ENCODE measurements at regions not wholly inside any gene's neighbourhood (a gene's known extent, or its start where the extent isn't known, plus 50 kb on each side); places are given as distances from the start of the nearest gene placed in this dataset.
"Not testable (repeated sequence)": the region's sequence is repeated elsewhere in the genome, so short reads cannot be mapped to it uniquely, and the experiment has no call there.

DNA sequence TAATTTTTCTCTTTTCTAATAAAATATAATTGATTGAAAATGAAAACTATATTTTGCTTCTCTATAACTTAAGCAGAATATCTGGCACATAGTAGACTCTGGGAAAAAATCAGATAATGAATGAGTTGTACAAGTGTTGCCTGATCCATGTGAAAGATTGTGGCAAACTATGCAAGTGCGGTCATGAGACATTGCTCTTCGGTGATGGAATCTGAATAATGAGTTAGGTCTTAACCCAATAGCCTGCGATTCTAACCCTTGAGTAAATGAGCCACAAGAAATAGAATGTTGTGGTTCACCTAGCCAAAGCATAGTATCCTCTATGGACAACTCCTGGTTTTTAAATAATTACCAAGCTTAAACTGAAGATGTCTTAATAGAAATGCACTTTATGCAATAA, 333.7 kb upstream of the LUZP2 start:
- DNase-seq (ENCODE audit: low read depth in 2 of 2): no peak

GRCh38 chr11:24163841-24164240, 333.0 kb upstream of the LUZP2 start:
- DNase-seq (ENCODE audit: low read depth in 2 of 2): no peak

DNA sequence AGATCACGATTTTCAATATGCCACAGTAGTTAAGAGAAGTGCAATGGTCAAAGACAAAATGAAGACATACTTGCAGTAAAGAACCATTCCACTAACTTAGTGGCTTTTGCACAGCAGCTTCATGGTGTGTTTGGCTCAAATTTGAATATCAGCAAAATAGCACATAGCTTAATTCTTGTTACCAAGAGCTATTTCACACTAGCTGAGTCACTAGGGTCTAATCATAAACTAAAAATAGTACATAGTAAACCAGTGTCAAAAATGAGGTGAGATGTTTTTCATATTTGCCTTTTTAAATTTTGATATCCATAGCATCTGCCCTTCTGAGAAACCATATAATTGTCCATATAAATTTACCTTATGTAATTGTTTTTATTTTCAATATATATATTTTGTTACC, 325.0 kb upstream of the LUZP2 start:
- no peak for DNase-seq (ENCODE audit: low read depth in 2 of 2)

- no peak for DNase-seq (ENCODE audit: low read depth in 2 of 2)
These were observed 315.3 kb upstream of the LUZP2 start for GRCh38 chr11:24181395-24182047.

DNA sequence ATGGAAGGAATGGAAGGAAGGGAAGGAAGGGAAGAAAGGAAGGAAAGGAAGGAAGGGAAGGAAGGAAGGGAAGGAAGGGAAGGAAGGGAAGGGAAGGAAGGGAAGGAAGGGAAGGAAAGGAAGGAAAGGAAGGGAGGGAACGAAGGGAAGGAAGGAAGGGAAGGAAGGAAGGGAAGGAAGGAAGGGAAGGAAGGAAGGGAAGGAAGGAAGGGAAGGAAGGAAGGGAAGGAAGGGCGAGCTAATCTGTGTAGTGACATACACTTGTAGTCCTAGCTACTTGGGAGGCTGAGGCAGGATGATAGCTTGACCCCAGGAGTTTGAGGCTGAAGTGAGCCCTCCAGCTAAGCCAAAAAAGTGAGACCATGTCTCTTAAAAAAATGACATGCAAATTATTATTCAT, 311.3 kb upstream of the LUZP2 start:
- DNase-seq (ENCODE audit: low read depth in 2 of 2): not testable (repeated sequence)

GRCh38 chr11:24196733-24197132, 300.1 kb upstream of the LUZP2 start:
- no peak for DNase-seq (ENCODE audit: low read depth in 2 of 2)

DNA sequence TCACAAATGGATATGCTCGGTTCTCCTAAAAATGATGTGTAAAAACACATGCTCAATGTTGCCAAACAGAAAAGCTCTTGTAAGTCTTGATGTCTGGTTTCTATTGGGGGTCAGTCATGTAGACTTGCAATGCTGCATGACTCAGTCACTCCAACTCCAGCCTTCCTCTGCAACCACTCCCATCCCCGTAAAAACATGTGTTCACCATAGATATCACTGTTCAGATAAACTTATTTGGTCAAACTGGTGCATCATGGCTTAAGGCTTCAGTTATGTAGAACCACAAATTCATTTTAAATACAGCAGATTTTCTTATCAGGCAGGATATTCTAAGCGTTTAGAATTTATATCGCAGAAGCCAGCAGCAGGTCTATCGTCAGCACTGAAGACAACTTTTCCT, 298.4 kb upstream of the LUZP2 start:
- DNase-seq (ENCODE audit: low read depth in 2 of 2): no peak

- no peak for DNase-seq (ENCODE audit: low read depth in 2 of 2)
These were observed 297.4 kb upstream of the LUZP2 start for GRCh38 chr11:24199461-24199860.

- DNase-seq (ENCODE audit: low read depth in 2 of 2): no peak
These were observed 290.8 kb upstream of the LUZP2 start for GRCh38 chr11:24206030-24206429.

DNA sequence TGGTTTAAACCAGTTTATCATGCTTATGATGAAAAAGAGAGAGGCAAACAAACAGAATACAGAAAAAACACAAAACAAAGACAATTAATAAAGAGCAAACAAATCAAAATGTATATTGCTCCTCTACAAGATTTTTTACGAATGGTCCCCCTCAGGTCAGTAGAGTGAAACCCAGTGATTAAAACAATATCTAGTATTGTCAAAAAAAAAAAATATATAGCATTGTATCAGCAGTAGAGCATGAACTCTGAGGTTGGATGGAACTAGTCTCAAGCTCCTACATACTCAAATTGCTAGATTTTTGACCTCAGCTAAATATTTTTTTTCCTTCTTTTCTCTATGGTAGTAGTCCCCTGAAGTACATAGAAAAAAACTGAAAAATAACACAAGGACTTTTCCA, 290.3 kb upstream of the LUZP2 start:
- no peak for DNase-seq (ENCODE audit: low read depth in 2 of 2)

DNA sequence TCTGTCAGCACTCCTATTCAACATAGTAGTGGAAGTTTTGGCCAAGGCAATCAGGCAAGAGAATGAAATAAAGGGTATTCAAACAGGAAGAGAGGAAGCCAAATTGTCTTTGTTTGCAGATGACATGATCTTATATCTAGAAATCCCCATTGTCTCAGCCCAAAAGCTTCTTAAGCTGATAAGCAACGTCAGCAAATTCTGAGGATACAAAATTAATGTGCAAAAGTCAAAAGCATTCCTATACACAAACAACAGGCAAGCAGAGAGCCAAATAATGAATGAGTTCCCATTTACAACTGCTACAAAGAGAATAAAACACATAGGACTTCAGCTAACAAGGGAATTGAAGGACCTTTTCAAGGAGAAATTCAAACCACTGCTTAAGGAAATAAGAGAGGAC, 280.4 kb upstream of the LUZP2 start:
- DNase-seq (ENCODE audit: low read depth in 2 of 2): no peak

- not testable (repeated sequence) for DNase-seq (ENCODE audit: low read depth in 2 of 2)
These were observed 279.5 kb upstream of the LUZP2 start for GRCh38 chr11:24217319-24217718.

GRCh38 chr11:24225501-24225900, 271.4 kb upstream of the LUZP2 start:
- DNase-seq (ENCODE audit: low read depth in 2 of 2): no peak

DNA sequence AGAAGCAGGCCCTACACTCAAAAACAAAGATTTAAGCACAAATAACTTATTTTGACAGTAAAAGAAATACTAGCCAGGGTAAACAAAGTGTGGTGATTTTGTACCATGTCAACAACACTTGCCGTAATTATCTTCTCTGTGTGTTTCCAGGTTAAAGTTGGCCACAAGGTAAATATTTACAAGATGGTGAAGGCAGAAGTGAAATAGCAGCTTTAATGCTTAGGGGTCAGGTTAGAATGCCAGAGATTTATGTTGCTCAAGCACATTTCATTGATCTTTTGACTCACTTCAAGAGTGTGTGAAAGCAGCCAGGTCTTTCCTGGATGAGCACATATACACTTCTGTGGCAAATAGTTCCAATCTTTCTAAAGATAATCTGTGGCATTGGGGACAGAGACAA, 270.2 kb upstream of the LUZP2 start:
- DNase-seq (ENCODE audit: low read depth in 2 of 2): no peak

GRCh38 chr11:24233041-24233440, 263.8 kb upstream of the LUZP2 start:
- DNase-seq (ENCODE audit: low read depth in 2 of 2): no peak

- no peak for DNase-seq (ENCODE audit: low read depth in 2 of 2)
These were observed 261.9 kb upstream of the LUZP2 start for GRCh38 chr11:24234822-24235508.

GRCh38 chr11:24238771-24239645, 257.8 kb upstream of the LUZP2 start:
- DNase-seq (ENCODE audit: low read depth in 2 of 2): no peak

- no peak for DNase-seq (ENCODE audit: low read depth in 2 of 2)
These were observed 256.9 kb upstream of the LUZP2 start for GRCh38 chr11:24239930-24240329.

- DNase-seq (ENCODE audit: low read depth in 2 of 2): no peak
These were observed 256.2 kb upstream of the LUZP2 start for GRCh38 chr11:24240496-24241175.

DNA sequence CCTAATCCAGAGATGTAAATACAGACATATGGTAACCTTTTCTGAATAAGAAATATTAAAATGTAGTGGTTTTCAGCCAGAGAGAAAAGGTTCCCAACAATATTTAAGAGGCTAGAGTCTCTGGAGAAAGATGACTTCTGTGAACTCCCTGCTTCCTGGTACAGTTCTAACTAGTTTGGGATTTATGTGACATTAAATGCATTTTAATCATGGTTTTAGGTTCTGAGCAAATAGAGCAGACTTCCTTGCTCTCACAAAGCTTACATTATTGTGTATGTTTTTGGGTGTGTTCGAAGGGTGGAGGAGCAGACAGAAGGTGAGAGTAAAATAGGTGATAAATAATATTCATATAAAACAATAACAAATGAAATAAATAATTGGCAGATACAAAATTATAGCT, 250.1 kb upstream of the LUZP2 start:
- DNase-seq (ENCODE audit: low read depth in 2 of 2): no peak

- no peak for DNase-seq (ENCODE audit: low read depth in 2 of 2)
These were observed 249.0 kb upstream of the LUZP2 start for GRCh38 chr11:24247846-24248245.

- no peak for DNase-seq (ENCODE audit: low read depth in 2 of 2)
These were observed 246.9 kb upstream of the LUZP2 start for GRCh38 chr11:24249921-24250320.
